ENCODE measurements at regions not wholly inside any gene's neighbourhood (a gene's known extent, or its start where the extent isn't known, plus 50 kb on each side); places are given as distances from the start of the nearest gene placed in this dataset.

DNA sequence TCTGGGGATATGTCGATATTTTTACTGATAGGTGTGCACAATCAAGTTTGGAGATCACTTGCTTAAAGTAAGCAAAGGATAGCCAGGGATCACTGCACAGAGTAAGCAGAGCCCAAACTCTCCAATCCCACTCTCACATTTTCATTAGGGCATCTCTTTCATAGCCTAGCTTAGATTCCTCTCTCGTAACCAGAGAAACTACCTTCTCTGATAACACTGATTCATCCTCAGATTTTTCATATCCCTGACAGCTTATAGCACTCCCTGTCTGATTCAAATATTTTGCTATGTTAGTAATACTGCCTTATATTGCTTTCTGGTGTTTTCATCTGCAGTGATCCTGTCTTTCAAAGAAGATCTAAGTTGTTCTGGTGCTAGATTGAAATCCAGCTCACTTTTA is 123.7 kb downstream of the CBLL2 start:
- WGBS (ENCODE audit: extremely low coverage, insufficient read length, low lambda C conversion rate), result no CpG with 5 or more reads among the region's 2 CpGs

More for the DNA sequence above, 123.7 kb downstream of the CBLL2 start:
- H4K91ac ChIP-seq (ENCODE audit: insufficient read length, low read depth, low read length), result no peak overlapping the region
- H2BK15ac ChIP-seq (ENCODE audit: low read depth, low read length), result no peak overlapping the region
- no peak overlapping the region for H4K5ac ChIP-seq (ENCODE audit: insufficient read length, low read depth, low read length)
- no peak overlapping the region for H2BK120ac ChIP-seq (ENCODE audit: low read depth, low read length, poor library complexity, severe bottlenecking)
- H3K4me3 Mint-ChIP-seq, result no peak overlapping the region
- no peak overlapping the region for H3T11ph ChIP-seq (ENCODE audit: low read length)
- no peak overlapping the region for H3K18ac ChIP-seq (ENCODE audit: insufficient read length, low read depth, low read length)
- H2BK12ac ChIP-seq (ENCODE audit: insufficient read length, low read depth, low read length), result no peak overlapping the region
- H2AFZ ChIP-seq (ENCODE audit: low read length), result no peak overlapping the region
- no peak overlapping the region for H3K4ac ChIP-seq (ENCODE audit: low read depth, low read length)
- no peaks in the 10 kb centered on the region for H3K4me1 ChIP-seq (ENCODE audit: insufficient read depth, low read length)
- H3K23ac ChIP-seq (ENCODE audit: insufficient read length, low read depth, low read length), result no peak overlapping the region
- TF ChIP-seq, protein P1, sequence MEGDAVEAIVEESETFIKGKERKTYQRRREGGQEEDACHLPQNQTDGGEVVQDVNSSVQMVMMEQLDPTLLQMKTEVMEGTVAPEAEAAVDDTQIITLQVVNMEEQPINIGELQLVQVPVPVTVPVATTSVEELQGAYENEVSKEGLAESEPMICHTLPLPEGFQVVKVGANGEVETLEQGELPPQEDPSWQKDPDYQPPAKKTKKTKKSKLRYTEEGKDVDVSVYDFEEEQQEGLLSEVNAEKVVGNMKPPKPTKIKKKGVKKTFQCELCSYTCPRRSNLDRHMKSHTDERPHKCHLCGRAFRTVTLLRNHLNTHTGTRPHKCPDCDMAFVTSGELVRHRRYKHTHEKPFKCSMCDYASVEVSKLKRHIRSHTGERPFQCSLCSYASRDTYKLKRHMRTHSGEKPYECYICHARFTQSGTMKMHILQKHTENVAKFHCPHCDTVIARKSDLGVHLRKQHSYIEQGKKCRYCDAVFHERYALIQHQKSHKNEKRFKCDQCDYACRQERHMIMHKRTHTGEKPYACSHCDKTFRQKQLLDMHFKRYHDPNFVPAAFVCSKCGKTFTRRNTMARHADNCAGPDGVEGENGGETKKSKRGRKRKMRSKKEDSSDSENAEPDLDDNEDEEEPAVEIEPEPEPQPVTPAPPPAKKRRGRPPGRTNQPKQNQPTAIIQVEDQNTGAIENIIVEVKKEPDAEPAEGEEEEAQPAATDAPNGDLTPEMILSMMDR (conservative IDR thresholded peaks at IDR 0.05), result no peak
- no peaks in the 10 kb centered on the region for H4K20me1 ChIP-seq (ENCODE audit: control insufficient read depth, insufficient read depth, insufficient read length)
- H3K23me2 ChIP-seq (ENCODE audit: insufficient read length, low read depth, low read length, poor library complexity, severe bottlenecking), result no peaks in the 10 kb centered on the region
- no peak overlapping the region for H3K27ac Mint-ChIP-seq
- no peak overlapping the region for H2AK5ac ChIP-seq (ENCODE audit: insufficient read length, low read length)
- H3K36me3 Mint-ChIP-seq (ENCODE audit: insufficient read depth in 1 of 3, low read depth in 3 of 3), result no peaks in the 10 kb centered on the region
- no peak overlapping the region for H3K9ac ChIP-seq (ENCODE audit: extremely low read depth, insufficient read length, low read length)
- H2BK20ac ChIP-seq (ENCODE audit: low read depth, low read length, poor library complexity, severe bottlenecking), result no peak overlapping the region
- no peak overlapping the region for H2BK5ac ChIP-seq (ENCODE audit: insufficient read length, low read length)
- H3K27me3 Mint-ChIP-seq (ENCODE audit: low read depth), result no peaks in the 10 kb centered on the region
- no peaks in the 10 kb centered on the region for H3K27me3 ChIP-seq (ENCODE audit: insufficient read depth, low read length)
- H3K4me1 Mint-ChIP-seq, result no peaks in the 10 kb centered on the region
- no peak overlapping the region for H3K56ac ChIP-seq (ENCODE audit: insufficient read length, low read depth, low read length)
- H4K8ac ChIP-seq (replicated peaks; ENCODE audit: insufficient read length, low read depth, low read length), result no peak overlapping the region
- H3K79me1 ChIP-seq (ENCODE audit: insufficient read depth, low read depth, low read length, poor library complexity, severe bottlenecking), result no peaks in the 10 kb centered on the region
- no peak for DNase-seq
- no peaks in the 10 kb centered on the region for H3K9me3 ChIP-seq (ENCODE audit: control insufficient read depth, low read depth, low read length)
- H3K14ac ChIP-seq (ENCODE audit: insufficient read depth, low read length), result no peak overlapping the region
- no peak overlapping the region for H3K27ac ChIP-seq (ENCODE audit: insufficient read length, low read depth, low read length)
- no peaks in the 10 kb centered on the region for H3K79me2 ChIP-seq (ENCODE audit: insufficient read depth, low read length)
- H3K4me2 ChIP-seq (ENCODE audit: insufficient read depth, insufficient read length, low read length), result no peak overlapping the region
- H3K9me3 Mint-ChIP-seq, result peaks cover 0 to 41% of the 10 kb centered on the region in 2 experiments; a peak in 4 of 5 replicates
